DND-41 (cell line): ENCODE measurements at regions not wholly inside any gene's neighbourhood (a gene's known extent, or its start where the extent isn't known, plus 50 kb on each side); places are given as distances from the start of the nearest gene placed in this dataset.

Source experiments
- CTCF ChIP-seq: IDR thresholded peaks from 2 replicates; pipeline ENCODE4 v1.5.1; 2012; ENCODE audit warnings: borderline replicate concordance, low read length, moderate library complexity, mild to moderate bottlenecking; ENCODE audit not compliant: poor library complexity, severe bottlenecking; ENCODE audit errors: extremely low read depth
- EZH2 ChIP-seq: IDR thresholded peaks from 3 replicates; pipeline ENCODE4 v1.6.1; 2012; ENCODE audit warnings: borderline replicate concordance, low read depth, mild to moderate bottlenecking, moderate library complexity, low read length, inconsistent platforms; ENCODE audit not compliant: severe bottlenecking

- TF ChIP-seq CTCF: no peak
- no peak for TF ChIP-seq EZH2
Observed at GRCh38 chr12:19671695-19672094, 232.4 kb downstream of the AEBP2 start.
